GM12865 (cell line): ENCODE measurements at regions not wholly inside any gene's neighbourhood (a gene's known extent, or its start where the extent isn't known, plus 50 kb on each side); places are given as distances from the start of the nearest gene placed in this dataset.
"Not testable (repeated sequence)": the region's sequence is repeated elsewhere in the genome, so short reads cannot be mapped to it uniquely, and the experiment has no call there.

Source experiments
- DNase-seq: peaks from one replicate; pipeline ENCODE4 v3.0.0; 2010; ENCODE audit warnings: low read depth
- H3K4me3 ChIP-seq: 2 replicates; pipeline ENCODE4 v1.5.1; 2011; ENCODE audit warnings: mild to moderate bottlenecking, low read depth, low read length, control low read depth
- TF ChIP-seq, protein P1 (sequence below): IDR thresholded peaks from 2 replicates; pipeline ENCODE4 v1.5.1; 2011; ENCODE audit warnings: low read length, control low read depth, low read depth, inconsistent platforms; ENCODE audit not compliant: insufficient read depth; ENCODE audit errors: missing control alignments

DNA sequence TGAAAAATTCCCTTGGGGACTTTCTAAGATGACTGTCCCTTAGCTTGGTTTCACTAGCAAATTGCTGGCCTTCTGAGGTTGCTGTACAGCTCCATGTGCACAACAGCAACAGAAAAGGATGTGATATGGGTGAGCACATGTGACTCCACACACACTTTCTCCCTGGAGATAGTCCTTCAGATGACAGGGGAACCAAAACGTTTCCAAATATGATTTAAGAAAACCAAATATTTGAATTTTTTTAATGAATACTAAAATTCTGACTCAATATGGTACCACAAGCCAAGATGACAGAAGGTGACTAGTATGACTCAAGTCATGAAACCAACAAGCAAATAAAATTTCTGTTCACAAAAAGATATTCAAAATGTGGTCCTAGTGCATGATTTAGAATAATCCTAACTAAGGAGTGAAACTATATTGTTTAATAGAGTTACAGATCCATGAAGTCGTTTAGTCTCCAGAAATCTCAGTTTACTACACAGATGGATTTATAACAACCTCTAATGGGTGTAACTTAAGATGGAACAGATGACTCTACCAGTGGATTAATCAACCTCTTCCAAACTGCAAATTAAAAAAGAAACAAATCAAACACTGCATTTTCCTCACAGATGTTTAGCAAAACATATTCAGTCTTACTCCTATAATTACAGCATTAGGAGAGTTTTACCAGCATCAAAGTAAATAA, 144.8 kb upstream of the PIK3R1 start:
- peak; percentile 89 for DNase-seq
- TF ChIP-seq, protein P1, sequence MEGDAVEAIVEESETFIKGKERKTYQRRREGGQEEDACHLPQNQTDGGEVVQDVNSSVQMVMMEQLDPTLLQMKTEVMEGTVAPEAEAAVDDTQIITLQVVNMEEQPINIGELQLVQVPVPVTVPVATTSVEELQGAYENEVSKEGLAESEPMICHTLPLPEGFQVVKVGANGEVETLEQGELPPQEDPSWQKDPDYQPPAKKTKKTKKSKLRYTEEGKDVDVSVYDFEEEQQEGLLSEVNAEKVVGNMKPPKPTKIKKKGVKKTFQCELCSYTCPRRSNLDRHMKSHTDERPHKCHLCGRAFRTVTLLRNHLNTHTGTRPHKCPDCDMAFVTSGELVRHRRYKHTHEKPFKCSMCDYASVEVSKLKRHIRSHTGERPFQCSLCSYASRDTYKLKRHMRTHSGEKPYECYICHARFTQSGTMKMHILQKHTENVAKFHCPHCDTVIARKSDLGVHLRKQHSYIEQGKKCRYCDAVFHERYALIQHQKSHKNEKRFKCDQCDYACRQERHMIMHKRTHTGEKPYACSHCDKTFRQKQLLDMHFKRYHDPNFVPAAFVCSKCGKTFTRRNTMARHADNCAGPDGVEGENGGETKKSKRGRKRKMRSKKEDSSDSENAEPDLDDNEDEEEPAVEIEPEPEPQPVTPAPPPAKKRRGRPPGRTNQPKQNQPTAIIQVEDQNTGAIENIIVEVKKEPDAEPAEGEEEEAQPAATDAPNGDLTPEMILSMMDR: no peak
- no peak overlapping the region for H3K4me3 ChIP-seq

DNA sequence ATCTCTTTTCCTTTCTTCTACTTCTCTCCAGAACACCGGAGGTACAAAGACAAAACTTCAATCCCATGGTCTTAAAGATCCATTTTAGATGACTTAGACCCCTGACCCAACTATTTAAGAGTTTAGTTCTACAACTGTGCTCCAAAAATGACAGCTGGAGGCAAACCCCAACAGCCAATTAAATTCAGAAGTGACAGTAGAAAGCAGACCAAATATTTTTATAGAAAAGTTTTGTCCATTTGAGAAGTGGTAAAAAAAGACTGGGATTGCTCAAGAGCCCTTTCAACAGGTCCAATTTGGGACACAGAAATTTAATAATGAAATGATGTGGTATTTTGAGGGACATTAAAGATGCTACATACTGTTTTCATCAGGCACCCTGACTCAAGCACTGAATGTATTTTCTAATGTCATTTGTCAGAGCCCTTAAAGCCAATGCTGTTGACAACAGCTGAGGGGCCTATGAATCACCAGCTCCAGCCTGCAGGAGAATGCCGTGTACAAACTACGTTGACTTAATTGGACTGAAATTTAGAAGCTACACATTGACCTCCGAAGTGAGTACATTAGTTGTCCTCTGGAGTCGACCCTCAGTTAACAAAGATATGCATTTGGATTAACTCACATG, 147.5 kb upstream of the PIK3R1 start:
- H3K4me3 ChIP-seq: no peak overlapping the region
- TF ChIP-seq, protein P1: no peak
- no peak for DNase-seq

DNA sequence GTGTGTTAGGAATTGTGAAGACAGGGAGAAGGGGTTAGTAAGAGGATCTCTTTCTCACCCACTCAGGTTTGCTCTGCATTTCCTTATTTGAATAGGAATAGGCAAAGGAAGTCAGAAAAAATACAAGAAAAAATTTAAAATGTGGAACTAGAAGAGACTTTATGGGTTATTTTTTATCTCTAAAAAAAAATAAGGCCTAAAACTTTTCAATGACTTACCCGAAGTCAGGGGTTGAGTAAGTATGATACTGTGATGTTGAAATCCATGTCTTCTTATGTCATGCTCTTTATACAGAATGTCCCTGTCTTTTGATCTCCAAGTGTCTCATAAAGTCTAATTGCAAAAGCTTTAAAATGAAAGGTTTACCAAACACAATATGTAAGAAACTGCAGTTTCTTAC, 148.3 kb upstream of the PIK3R1 start:
- DNase-seq: no peak
- TF ChIP-seq, protein P1: no peak
- H3K4me3 ChIP-seq: no peak overlapping the region

DNA sequence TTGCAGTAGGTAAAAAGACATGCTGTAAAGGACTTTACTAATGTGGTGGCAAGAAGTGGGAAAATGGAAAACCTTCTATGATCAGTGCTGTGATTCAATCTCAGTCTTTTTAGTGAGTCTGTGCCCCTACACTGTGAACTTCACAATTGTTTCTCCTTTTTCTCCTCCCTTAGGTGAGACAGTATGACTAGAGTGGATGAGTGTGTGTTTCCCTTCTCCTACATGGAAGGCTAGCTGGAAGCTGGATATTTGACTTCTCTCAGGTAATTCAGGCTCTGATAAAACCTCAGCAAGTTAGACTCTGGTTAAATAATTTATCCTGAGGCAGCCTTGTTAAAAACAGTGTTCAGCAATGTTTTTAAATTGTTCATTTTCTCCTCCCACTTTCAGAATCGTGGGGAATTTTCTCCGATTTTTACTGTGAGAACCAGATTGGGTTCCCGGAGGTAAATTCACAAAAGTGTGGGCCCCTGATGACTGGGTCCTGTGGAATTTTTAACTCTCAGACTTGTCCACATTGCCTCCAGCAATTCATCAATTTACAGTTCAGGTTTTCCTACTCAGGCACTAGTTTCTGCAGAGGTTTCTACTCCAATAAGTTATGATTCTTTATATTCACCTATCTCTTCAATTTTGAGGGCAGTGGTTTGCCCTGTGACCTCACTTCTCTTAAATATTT, 149.1 kb upstream of the PIK3R1 start:
- no peak for DNase-seq
- no peak overlapping the region for H3K4me3 ChIP-seq
- TF ChIP-seq, protein P1: no peak

DNA sequence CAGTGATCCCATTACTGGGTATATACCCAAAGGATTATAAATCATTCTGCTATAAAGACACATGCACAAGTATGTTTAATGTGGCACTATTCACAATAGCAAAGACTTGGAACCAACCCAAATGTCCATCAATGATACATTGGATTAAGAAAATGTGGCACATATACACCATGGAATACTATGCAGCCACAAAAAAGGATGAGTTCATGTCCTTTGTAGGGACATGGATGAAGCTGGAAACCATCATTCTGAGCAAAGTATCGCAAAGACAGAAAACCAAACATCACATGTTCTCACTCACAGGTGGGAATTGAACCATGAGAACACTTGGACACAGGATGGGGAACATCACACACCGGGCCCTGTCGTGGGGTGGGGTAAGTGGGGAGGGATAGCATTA, 150.2 kb upstream of the PIK3R1 start:
- not testable (repeated sequence) for H3K4me3 ChIP-seq, DNase-seq

DNA sequence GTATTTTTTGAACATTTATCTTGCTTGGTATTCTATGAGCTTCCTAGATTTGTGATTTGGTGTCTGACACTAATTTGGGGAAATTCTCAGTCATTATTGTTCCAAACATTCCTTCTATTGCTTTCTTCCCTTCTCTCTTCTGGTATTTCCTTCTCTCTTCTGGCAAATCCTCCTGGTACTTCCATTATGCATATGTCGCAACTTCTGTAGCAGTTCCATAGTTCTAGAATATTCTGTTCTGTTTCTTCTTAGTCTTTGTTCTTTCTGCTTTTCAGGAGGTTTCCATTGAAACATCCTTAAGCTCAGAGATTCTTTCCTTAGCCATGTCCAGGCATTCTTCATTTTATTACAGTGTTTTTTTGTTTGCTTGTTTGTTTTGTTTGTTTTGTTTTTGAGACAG, 155.2 kb upstream of the PIK3R1 start:
- TF ChIP-seq, protein P1: no peak
- no peak for DNase-seq
- H3K4me3 ChIP-seq: no peak overlapping the region

DNA sequence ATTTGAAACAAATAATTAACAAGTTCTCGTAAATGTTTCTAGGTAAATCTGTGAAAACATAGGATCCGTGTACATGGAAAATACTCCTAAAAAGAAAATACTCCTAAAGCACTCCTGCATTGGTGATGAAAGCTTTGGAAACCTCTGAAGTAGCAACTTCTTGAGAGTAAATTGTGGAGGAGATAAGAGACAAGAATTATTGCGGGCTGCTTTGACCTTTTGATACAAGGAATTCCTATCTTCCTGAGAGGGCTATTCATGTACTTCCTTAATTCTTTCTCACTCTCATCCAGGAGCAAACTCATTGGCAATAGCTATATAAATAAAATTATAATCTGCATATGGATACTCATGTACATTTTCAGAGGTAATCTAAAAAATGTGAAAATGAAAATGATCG, 158.4 kb upstream of the PIK3R1 start:
- TF ChIP-seq, protein P1: no peak
- no peak for DNase-seq
- H3K4me3 ChIP-seq: no peak overlapping the region
